ENCODE measurements at regions not wholly inside any gene's neighbourhood (a gene's known extent, or its start where the extent isn't known, plus 50 kb on each side); places are given as distances from the start of the nearest gene placed in this dataset.
"Not testable (repeated sequence)": the region's sequence is repeated elsewhere in the genome, so short reads cannot be mapped to it uniquely, and the experiment has no call there.

DNA sequence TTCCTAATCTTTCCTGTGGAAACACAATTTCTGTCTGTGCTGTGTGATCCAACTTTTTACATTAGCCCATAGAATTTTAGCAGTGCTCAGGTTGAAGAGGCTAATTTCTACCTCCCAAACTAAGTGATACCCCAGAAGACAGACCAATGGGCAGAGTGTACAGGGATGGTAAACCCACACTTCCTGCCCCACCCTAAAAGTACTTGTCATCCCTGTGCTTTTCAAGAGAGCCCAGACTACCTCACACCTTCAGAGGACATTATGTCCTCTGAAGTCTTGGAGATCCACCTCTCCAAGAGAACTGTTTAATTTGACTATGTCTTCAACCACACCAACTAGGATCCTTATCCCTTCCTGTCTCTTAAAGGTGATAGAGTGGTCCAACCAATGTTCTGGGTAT, 82.0 kb upstream of the ACSL1 start:
- no peak for DNase-seq

DNA sequence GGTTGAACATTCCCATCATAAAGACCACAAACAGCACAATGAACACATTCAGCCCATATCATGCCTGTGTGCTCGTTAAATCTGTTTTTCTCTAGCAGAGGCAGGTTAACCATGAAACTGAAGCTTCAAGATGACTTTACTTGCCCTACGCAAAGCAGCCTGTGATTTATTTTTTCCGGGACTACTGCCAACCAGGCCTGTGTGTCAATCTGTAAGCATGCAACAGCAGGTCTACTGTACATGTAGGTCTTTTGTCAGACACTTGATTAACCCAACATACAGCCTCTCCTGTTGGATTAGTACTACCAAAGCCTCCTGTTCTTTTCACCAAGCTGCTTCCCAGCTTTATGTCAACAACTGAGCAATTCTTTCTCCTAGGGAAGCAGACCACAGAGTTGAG, 85.5 kb upstream of the ACSL1 start:
- DNase-seq = no peak

DNA sequence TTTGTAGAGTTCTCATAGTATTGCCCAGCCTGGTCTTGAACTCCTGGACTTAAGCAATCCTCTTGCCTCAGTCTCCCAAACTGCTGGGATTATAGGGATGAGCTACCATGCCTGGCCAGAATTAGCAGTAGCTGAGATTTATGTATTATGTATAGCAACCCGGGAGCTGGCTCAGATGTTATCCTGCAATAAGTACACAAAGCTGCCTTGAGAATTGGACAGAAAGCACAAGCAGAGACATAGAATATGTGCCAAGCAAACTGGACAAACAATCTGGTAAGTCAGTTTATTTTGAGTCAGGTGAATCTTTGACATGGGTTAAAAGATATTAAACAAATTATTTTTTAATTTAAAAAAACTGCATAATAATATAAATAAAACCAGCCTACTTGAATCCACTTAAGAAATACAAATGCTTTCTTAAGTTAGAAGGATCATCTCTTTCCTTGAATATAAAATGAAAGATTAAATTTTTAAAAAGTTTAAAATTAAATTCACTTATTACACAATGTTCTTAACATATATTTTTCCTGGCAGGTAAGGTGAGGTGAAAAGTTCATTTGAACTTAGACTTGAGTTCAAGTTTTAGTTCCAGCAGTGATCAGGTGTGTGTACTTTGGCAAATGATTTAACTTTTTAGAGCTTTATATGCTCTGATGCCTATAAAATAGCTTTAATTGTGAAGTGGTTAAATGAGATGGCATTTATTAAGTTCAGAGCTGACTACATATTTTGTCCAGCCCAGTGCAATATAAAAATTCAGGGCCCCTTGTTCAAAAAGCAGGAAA, 87.8 kb upstream of the ACSL1 start:
- no peak for DNase-seq

DNA sequence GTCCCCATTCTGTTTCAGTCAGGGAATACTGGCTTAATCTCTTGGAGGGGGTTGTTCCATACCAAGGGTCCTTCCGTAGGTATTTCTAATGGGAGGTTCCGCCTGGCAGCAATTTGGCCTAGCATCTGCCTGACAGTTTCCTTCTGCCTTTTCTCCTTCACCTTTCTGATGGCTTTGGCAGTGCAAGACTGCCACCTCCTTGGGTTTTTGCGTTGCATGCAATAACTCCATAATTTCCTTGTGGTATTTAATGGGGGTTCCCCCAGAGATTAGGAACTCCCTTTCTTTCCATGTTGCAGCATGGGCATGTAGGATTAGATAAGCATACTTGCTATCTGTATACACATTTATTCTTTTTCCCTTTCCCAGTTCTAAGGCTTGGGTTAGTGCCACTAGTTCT, 93.0 kb upstream of the ACSL1 start:
- DNase-seq = not testable (repeated sequence)

DNA sequence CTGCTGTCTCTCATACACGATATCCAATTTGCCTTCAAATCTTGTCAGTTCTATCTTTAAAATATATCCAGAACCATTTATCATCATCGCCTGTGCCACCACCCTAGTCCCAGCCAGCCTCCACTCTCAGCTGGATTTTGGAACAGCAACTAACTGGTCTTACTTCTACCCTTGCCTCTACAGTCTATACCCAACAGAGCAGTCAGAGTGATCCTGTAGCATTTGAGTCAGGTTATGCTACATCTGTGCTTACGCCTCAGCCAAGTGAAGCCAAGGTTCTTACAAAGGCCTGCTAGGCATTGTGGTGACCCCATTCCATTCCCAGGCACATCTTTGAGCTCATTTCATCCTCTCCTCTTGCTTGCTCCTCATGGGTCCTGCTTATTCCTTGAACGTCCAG, 95.7 kb upstream of the ACSL1 start:
- no peak for DNase-seq

DNA sequence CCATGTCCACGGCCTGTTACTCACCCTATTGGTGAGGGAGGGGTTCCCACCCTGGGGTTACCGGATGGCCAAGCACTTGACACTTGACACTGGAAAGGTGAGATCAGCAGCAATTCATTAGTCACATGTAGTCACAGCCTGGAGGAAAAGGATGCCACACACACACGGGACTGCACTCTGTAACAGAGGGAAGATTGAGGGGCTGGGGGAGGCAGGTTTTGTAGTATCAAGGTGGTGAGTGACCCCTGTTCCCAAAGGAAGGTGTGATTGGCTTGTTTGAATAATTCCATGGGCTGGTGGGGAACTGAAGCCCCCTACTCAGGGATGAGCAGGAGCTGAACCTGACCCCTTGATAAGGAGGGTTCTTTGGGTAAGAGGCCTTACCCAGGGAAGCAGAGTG, 96.0 kb upstream of the HELT start:
- no peak for DNase-seq

DNA sequence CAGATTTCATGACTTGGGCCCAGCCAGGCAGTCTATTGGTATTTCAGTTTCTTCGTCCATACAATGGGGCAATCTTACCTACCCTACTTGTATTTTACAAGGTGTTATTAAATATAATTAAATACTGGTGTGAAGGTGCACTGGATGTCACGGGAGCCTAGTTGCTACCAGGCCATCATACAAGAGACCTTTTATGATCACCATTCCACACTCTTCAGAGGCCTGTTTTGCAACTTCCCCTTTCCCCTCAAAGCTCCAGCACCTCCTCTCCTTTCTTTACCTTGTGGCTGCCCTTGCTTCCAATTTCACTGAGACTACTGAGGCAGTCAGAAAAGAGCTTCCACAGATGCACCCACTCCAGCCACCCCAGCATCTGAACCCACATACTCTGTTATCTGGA, 93.8 kb upstream of the HELT start:
- no peak for DNase-seq

DNA sequence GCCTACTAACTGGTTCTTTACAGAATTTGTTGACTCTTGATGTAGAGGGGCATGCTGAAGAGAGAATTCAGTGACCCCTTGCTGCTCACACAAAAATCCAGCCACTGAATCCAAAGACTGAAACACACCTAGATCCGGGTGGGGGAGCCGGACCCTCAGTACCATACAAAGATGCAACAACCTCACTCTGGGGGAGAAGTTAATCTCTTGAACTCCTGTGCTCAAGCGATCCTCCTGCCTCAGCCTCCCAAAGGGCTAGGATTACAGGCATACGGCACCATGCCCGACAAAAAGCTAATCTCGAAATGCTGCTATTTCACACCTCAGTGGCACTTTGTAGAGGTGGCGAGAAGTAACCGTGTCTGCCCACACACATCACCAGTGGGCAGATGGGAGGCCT, 88.8 kb upstream of the HELT start:
- no peak for DNase-seq

DNA sequence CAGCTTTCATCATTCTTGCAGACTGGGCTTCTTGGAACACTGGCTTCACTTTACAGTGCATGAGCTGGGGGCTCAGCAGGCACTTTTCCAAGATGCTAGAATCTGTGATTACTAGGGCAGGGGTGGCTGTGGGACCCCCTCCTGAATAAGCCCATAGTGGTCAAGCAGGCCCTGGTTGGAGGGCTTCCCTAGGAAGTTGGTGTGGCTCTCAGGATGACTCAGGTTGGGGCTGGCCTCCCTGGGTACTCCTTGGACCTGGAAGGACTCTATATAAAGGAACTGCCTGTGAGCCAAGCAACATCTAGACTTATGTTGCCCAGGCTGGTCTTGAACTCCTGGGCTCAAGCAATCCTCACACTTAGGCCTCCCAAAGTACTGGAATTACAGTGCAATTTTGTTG, 88.3 kb upstream of the HELT start:
- DNase-seq = no peak

DNA sequence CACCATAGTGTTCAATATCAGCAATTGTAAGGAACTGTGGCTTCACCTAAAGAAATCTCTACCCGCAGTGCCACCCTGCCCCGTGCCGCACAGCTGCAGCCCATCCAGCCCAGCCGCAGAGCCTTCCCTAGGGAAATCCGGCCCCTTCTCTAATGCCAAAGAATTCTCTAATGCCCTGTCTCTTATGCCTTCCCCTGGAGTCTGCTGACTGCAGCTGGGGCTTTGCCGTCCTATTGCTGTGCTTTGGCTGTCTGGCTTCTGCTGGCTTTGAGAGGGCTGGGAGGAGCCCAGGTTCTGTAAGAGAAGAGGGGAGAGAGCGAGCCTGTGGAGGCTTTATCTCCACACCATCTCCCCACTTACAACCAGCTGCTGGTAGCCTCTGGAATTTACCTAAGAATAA, 85.9 kb upstream of the HELT start:
- DNase-seq = no peak

DNA sequence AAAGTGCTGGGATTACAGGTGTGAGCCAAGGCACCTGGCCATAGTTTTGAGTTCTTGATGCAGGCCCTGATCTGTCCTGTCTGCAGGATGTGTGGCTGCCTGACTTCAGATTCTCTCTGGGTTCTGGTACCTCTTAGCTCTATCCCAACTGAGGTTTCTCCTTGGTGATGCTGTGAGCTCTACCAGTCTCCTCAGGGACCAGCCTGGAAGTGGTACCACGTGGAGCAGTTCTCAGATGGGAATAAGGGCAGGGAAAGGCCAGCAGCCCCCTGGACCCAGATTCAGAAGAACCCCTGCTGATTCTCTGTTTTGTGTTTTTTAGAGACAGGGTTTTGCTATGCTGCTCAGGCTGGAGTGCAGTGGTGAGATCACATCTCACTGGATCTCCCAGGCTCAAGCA, 85.0 kb upstream of the HELT start:
- no peak for DNase-seq

DNA sequence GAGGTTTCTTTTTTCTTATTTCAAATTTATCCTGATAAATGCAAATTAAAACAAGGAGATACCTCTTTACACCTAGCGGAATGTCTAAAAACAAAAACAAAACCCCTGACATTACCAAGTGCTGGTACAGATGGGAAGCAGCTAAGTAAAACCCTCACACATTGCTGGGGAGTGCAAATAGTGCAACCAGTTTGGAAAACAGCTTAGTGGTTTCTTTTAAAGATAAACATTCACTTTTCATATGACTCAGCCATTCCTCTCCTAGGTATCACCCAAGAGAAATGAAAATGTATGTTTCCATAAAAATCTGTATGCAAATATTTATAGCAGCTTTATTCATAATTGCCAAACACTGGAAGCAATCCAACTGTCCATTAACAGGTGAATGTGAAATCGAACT, 84.1 kb upstream of the HELT start:
- no peak for DNase-seq

DNA sequence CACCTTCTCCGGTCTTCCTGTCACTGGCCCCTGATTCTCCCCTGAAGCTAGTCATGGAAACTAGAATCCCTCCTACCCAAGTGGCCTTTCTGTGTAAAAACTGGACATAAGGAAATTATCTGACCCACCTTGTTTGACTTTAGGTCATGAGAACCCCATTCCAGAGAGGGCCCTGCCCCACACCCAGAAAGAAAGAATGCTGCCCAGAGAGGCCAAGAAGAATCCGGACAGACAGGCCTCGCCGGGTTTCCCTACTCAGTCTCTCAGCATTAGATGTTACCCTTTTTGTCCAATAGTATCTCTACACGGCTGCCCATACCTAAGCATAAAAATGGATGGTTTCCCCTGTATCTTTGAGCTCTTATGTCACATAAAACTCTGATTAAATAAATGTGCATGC, 83.3 kb upstream of the HELT start:
- DNase-seq = no peak

DNA sequence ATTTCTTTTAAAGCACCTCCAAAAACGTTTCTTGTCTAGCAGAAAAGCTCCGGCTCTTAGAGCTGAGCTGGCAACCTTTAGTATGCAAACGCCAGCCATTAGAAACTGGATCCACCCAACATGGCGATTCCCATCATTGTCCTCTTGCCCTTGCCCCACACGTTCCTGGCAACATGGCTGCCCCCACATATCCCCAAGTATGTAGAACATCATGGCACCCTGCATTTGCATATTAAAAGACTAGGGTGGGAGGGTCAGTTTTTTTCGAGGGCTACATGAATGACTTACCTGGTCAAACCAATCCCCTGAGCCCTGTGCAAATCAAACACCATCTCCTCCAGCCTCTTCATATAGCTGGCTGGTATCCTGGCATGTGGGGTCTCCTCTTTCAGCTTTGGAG, 82.2 kb upstream of the HELT start:
- no peak for DNase-seq

DNA sequence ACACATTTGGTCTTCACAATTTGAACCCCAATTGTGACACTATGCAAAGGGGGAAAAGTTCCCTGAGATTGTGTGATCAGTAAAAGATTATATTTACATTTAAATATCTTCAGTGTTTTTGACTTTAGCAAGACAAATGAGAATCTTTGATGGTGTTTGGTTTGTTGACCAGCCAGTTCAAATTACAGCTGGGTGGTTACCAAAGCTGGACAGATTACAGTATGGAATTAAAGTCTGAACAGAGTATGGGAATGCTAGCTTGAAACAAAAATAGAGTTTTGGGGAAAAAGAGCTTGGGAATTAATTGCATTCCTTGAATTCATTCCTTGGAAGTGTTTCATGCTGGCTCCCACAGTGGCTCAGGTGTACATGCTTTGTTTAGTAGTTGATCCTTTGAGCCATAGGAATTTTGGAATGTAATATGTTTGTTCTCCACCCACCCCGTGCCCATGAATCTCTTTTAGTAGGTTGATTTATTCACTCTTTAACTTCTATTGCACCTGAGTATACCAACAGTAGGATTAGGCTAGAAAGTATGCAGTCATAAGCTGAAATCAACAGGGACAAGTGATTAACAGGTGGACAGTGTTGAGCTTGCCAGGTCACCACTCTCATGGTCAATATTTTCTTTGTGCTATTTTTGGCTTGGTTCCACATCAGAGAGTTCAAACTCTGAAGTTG, 81.1 kb upstream of the HELT start:
- no peak for DNase-seq

DNA sequence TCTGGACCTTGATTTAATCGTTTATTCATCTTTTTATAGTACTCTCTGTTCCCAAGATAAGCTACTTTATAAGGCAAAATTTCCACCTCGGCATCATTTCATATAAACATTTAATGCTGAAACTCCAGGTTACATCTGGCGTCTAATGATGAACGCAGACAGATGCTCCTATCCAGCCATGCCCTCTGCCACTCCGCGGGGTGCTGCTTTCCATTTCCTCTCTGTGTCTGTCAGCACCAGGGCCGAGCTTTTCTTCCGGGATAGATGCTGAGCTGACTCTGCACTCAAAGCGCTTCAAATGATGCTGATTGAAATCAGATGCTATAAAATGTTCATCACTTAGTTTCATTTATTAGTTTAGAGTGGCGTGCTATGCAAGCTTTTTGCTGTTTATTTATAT, 80.5 kb upstream of the HELT start:
- no peak for DNase-seq

DNA sequence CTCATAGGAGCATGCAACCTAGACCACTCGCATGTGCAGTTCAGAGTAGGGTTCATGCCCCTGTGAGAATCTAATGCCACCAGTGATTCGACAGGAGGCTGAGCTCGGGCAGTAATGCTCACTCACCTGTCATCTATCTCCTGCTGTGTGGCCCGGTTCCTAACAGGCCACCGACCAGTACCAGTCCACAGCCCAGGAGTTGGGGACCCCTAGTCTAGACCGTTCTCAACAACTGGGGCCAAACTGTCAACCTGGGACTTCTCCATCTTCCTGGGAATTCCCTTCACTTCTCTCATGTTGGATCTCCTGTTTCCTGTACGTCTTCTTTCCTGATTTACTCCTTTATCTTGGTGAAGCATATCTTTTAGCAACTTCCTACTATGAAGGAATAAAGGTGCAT, 79.4 kb upstream of the HELT start:
- DNase-seq = no peak

DNA sequence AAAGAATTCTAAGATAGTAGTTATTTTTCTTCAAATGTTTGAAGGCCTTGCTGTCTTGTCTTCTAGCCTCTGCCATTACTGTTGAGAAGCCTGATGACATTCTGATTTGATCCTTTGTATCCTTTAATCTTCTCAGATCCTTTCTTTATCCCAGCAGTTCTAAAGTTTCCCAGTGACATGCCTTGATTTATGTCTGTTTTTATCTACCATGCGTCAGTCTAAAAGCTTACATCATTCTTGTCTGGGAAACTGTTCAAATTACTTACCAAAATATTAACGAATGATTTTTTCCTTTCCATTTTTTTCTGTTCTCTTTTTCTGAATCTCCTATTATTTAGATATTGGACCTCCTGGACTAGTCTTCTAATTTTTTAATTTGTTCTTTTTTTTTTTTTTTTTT, 78.3 kb upstream of the HELT start:
- no peak for DNase-seq

DNA sequence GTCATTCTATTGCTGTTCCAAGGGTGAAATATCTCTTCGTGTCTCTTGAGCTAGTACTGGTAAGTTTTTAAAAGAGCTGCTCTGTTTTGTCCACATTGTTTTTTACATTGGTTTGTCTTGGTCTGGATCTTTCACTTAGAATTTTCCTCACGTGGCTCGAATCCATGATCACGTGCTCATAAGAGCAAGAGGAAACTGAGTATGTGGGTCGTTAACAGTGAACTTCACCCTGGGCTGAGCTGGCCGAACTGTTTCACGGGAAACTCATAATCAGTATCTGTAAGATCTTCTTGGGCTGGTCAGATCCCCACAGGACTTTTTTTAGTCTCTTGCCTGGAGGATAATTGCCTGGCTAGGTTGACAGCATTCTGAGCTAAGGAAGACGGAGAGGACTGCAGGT, 77.8 kb upstream of the HELT start:
- DNase-seq = no peak

DNA sequence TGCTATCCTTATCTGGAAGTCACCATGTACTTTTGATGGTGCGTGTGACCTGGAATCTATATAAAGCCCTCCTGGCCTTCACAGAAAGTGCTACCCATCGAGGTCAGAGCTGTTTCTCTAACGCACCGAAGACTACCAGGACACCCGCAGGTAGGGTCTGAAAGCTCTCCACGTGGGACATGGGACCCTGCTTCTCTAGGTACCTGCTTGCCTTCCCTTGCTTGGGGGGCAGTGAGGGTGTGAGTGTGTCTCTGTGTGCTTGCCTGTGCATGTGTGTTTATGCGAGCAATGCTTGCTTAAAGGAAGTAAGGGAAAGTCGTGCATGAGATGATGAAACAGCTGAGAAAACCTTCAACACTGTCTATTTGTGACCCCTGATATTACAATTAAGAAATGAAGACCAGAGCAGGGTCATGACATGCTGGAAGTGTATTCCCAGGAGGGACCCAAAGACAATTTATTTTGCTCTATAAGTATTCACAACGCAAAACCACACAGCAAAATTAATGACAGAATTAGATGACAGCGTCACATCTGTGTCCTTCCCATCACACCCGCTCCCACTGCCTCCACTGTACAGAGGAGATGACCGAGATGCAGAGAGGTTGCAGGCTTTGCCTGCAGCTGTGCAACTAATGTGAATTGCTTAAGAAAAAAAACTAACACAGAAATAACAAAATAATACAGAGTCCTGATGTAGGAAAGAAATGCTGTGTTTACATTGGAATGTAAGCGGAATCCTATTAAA, 76.4 kb upstream of the HELT start:
- DNase-seq = no peak

DNA sequence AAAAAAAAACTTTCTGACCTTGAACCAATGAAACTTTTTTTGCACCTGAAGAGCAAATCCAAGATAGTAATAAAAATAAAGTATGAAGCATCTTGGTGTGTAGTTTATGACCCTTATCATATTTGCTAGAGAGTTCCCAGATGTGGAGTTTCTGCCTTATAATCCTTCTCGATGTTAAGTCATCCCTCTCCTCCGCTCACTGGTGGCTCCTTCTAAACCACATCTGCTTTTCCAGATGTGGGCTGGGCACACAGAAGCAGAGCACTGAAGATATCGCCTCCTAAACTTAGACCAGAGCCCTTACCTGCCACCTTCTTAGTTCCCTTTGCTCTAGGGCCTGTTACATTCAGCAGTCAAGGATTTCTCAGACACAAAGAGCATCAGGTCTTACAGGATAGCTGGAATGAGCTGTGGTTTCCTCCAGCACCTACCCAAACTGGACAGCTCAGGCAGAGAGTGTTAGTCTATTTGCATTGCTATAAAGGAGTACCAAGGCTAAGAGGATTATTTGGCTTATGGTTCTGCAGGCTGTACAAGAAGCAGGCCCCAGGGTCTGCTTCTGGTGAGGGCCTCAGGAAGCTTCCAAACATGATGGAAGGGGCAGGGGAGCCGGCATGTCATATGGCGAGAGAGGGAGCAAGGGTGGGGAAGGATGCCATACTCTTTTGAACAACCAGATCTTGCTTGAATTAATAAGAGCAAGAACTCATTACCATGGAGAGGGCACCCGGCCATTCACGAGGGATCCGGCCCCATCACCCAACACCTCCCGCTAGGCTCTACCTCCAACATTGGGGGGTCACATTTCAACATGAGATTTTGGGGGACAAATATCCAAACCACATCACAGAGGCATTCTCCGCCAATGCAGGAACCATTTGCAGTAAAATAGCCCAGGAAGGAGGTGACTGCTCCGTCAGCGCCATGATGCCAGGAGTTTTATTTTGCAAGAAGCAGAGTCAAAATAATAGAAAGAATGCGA, 75.6 kb upstream of the HELT start:
- DNase-seq = no peak

DNA sequence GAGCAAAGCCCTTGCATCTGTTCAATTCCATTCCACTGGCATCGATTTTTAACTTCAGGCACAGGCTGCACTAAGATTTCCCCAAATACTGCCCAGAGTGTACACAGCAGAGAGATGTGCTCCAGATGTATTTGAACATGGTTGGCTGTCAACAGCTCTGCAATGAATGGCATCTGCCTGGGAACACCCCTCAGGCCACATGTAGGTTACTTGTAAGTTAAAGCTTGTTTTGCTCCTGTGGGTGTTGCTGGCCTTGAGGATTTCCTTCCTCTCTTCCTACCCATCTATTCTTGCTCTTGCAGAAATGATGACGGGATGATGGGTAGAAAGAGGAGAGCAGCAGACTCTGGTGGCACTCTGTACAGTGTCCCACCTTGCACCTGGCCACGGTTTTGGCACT, 69.3 kb upstream of the HELT start:
- no peak for DNase-seq
